ENCODE measurements at regions not wholly inside any gene's neighbourhood (a gene's known extent, or its start where the extent isn't known, plus 50 kb on each side); places are given as distances from the start of the nearest gene placed in this dataset.

DNA sequence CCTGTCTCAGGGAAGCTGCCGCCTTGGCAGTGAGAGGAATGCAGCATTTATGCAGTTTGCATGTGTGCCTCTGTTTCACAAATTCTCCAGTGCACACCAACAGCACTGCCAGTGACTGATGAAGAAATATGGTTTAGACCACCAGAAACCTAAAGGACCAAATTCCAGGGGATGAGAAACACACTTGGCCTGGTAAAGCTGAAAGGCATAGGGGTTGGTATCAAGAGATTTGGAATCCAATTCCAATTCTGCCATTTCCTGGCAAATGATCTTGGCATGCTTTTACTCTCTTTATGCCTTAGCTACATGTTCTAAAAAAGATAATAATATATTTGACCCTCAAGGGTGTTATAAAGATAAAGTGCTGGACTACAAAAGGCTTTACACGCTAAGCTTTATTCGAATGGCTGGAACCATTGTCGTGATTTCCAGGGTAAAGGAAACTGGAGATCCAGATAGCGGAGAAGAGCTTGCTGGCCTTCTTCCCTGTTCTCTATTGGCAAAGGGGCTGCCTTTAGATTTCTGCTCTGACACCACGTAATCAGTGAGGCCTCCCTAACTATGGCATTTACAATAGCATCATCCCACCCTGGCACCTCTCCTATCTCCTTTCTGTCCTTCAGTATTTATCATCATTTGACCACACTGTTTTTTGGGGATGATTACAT, 359.8 kb upstream of the ASIC2 start:
- no peak for DNase-seq (ENCODE audit: low read depth)
- TF ChIP-seq, protein P1, sequence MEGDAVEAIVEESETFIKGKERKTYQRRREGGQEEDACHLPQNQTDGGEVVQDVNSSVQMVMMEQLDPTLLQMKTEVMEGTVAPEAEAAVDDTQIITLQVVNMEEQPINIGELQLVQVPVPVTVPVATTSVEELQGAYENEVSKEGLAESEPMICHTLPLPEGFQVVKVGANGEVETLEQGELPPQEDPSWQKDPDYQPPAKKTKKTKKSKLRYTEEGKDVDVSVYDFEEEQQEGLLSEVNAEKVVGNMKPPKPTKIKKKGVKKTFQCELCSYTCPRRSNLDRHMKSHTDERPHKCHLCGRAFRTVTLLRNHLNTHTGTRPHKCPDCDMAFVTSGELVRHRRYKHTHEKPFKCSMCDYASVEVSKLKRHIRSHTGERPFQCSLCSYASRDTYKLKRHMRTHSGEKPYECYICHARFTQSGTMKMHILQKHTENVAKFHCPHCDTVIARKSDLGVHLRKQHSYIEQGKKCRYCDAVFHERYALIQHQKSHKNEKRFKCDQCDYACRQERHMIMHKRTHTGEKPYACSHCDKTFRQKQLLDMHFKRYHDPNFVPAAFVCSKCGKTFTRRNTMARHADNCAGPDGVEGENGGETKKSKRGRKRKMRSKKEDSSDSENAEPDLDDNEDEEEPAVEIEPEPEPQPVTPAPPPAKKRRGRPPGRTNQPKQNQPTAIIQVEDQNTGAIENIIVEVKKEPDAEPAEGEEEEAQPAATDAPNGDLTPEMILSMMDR (conservative IDR thresholded peaks at IDR 0.05; ENCODE audit: low read depth, low read length) = no peak
- no peak overlapping the region for H3K4me3 ChIP-seq (ENCODE audit: low read depth, low read length)

DNA sequence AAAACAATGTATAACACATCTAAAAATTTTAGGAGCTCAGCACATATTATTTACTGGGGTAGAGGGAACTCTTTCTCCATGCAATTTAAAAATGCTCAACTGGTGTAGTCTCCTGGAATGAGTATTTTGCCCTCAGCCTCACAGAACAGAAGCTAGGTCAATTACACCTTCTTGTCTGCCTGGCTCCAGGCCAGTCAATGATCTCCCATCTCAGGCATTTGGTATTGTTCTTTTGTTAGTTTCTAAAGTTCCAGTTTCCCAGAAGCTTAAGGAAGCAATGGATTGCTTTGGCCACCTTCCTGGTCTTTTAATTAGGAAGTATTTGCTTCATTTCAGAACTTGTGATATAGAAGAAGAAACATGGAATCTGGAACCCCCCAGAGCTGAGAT, 360.3 kb upstream of the ASIC2 start:
- TF ChIP-seq, protein P1 (conservative IDR thresholded peaks at IDR 0.05; ENCODE audit: low read depth, low read length) = no peak
- no peak overlapping the region for H3K4me3 ChIP-seq (ENCODE audit: low read depth, low read length)
- DNase-seq (ENCODE audit: low read depth) = no peak

DNA sequence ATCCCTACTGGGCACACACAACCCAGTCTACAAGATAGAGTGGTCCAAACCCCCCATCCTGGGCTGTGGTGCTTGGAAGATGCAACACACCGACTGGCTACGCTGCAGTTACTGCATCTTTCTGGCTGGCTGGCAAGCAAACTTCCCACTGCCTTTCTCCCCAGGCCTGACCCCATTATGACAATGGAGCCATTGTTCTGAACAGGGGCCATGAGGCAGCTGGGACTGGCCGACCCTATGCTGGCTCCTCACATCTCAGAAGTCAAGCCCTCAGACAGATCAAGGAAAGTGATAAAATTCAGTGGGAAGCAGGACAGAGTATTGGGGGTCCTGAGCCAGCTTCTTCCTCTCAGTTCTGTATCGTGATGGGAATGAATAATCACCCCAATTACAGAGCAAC, 364.1 kb upstream of the ASIC2 start:
- TF ChIP-seq, protein P1 (conservative IDR thresholded peaks at IDR 0.05; ENCODE audit: low read depth, low read length) = no peak
- DNase-seq (ENCODE audit: low read depth) = no peak
- no peak overlapping the region for H3K4me3 ChIP-seq (ENCODE audit: low read depth, low read length)

DNA sequence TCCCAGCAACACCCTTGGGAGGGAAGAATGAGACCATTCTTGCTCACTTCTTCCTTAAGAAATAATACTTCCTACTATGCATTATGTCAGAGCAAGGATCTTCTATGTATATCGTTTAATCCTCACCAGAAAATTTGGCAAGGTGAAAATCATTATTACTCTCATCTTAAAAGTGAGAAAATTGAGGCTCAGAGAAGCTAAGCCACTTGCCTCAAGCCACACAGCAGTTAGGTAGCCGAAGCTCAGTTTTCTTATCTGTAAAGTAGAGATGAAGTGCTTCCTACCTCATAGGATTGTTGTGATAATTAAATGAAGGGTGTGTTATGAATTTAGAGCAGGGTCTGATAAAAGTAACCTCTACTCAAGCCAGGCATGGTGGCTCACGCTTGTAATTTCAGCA, 368.9 kb upstream of the ASIC2 start:
- TF ChIP-seq, protein P1 (conservative IDR thresholded peaks at IDR 0.05; ENCODE audit: low read depth, low read length) = no peak
- DNase-seq (ENCODE audit: low read depth) = no peak

DNA sequence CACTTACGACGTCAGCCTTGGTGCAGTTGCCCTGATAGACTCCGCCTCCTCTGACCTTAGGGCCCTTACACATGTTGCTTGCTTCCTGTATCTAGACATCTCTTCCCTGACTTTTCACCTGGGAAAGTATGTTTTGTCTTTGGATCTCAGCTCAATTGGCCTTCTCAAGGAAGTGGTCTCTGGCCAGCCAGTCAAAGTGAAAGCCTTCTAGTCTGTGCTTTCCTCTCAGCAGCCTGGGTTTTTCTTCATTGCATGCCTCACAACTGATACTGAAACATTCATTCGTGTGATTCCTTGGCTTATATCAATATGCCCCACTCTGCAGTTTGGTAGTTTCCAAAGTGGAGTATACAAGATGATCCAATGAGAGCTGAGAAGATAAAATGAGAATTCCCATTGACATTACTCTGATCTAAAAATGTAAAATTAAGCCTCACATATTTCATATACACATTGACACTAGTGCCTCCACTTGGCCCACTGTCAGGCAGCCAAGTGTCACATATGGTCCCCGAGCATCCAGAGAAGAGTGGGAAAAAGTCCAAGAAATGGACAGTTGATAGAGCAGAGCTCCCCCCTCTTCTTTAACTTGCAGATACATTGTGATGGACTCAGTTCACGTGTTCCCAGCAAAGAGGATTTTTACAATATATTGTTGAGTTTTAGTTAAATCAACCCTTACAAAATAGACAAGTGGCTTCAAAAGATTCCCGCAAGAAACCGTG, 371.2 kb upstream of the ASIC2 start:
- no peak for DNase-seq (ENCODE audit: low read depth)
- TF ChIP-seq, protein P1 (conservative IDR thresholded peaks at IDR 0.05; ENCODE audit: low read depth, low read length) = no peak
- no peak overlapping the region for H3K4me3 ChIP-seq (ENCODE audit: low read depth, low read length)

More for the DNA sequence above, 368.9 kb upstream of the ASIC2 start:
- no peak overlapping the region for H3K4me3 ChIP-seq (ENCODE audit: low read depth, low read length)

DNA sequence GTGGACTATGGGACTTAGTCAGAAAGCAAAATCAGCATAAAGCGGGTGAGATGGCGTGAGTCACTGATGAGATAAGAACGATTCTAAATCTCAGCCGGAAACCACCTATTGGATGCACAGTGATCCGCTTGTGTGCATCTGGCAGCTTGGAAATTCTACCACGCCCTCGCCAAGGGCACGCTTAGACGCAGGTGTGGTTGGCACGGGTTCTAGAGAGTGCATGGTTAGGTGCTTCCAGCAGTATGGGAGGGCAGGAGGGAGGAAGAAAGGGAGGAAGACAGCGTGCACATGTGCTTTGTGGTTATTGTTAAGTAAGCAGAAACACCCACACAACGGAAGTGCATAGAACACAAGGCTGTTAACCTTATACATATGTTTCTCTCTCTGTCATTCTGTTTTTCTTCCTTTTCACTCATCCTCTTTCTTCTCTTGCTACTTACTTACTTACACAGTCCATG, 374.0 kb upstream of the ASIC2 start:
- TF ChIP-seq, protein P1 (conservative IDR thresholded peaks at IDR 0.05; ENCODE audit: low read depth, low read length) = no peak
- H3K4me3 ChIP-seq (ENCODE audit: low read depth, low read length) = no peak overlapping the region
- DNase-seq (ENCODE audit: low read depth) = no peak
